Activated CD8-positive, alpha-beta memory T cell treated with anti-CD3 and anti-CD28 coated beads, Interleukin-2, amount 10 ng/mL, durations not matched to agents 7 days and 5 days (primary cell): ENCODE measurements at regions not wholly inside any gene's neighbourhood (a gene's known extent, or its start where the extent isn't known, plus 50 kb on each side); places are given as distances from the start of the nearest gene placed in this dataset.
A peak's percentile ranks its signal among the peaks of the same experiment; 100 is the strongest.

Source experiments
- ATAC-seq: fragments of 150-1000 bp; cut with Tn5 transposase; one replicate; pipeline ENCODE4 v1.10.0; 2021; ENCODE audit warnings: moderate library complexity
- CTCF ChIA-PET: fragments of 350-600 bp; sonication (Branson Sonifier 250); formaldehyde crosslinking; loops from one replicate; lab custom pipeline; 2021; ENCODE audit warnings: antibody characterized with exemption; lab: Charles Lee
- DNase-seq: peaks from one replicate; pipeline ENCODE4 v3.0.0-alpha.2; 2020
- H3K27ac Mint-ChIP-seq: one replicate; pipeline ENCODE4 v1.8.0; 2021; ENCODE audit warnings: mild to moderate bottlenecking, mixed read lengths
- H3K27me3 Mint-ChIP-seq: one replicate; pipeline ENCODE4 v1.8.0; 2021; ENCODE audit warnings: mixed read lengths
- H3K36me3 Mint-ChIP-seq: one replicate; pipeline ENCODE4 v1.8.0; 2021; ENCODE audit warnings: mild to moderate bottlenecking, mixed read lengths
- H3K4me1 Mint-ChIP-seq: one replicate; pipeline ENCODE4 v1.8.0; 2021; ENCODE audit warnings: mixed read lengths
- H3K4me3 Mint-ChIP-seq: one replicate; pipeline ENCODE4 v1.8.0; 2021; ENCODE audit warnings: mild to moderate bottlenecking, moderate library complexity, mixed read lengths
- H3K9me3 Mint-ChIP-seq: one replicate; pipeline ENCODE4 v1.8.0; 2022; ENCODE audit warnings: low read depth, mixed read lengths

- DNase-seq (no peak), ATAC-seq (no peak)
- no peak overlapping the region for H3K27ac Mint-ChIP-seq
- CTCF ChIA-PET = interaction anchor here (0.7 to 1.3 kb wide), 3 partner anchors 9 to 549 kb away, joined by 3 to 4 read pairs (median 3); no protein-coding TSS in a partner anchor
- no peak overlapping the region for H3K4me3 Mint-ChIP-seq
- H3K36me3 Mint-ChIP-seq = no peaks in the 10 kb centered on the region
- H3K9me3 Mint-ChIP-seq = no peaks in the 10 kb centered on the region
- peaks cover 3% of the 10 kb centered on the region for H3K4me1 Mint-ChIP-seq
- no peaks in the 10 kb centered on the region for H3K27me3 Mint-ChIP-seq
Observed at GRCh38 chrX:39809331-39809730, 288.4 kb downstream of the BCOR start.

GRCh38 chrX:39810901-39811300 is 286.9 kb downstream of the BCOR start:
- no peak overlapping the region for H3K4me3 Mint-ChIP-seq
- H3K27me3 Mint-ChIP-seq = no peaks in the 10 kb centered on the region
- ATAC-seq (no peak), DNase-seq (no peak)
- H3K9me3 Mint-ChIP-seq = no peaks in the 10 kb centered on the region
- H3K4me1 Mint-ChIP-seq = peaks cover 13% of the 10 kb centered on the region
- H3K27ac Mint-ChIP-seq = no peak overlapping the region
- no peaks in the 10 kb centered on the region for H3K36me3 Mint-ChIP-seq
- CTCF ChIA-PET = no interaction called here

- H3K4me3 Mint-ChIP-seq = no peak overlapping the region
- ATAC-seq (no peak), DNase-seq (no peak)
- H3K9me3 Mint-ChIP-seq = no peaks in the 10 kb centered on the region
- no peak overlapping the region for H3K27ac Mint-ChIP-seq
- H3K4me1 Mint-ChIP-seq = peaks cover 15% of the 10 kb centered on the region
- H3K27me3 Mint-ChIP-seq = no peaks in the 10 kb centered on the region
- H3K36me3 Mint-ChIP-seq = no peaks in the 10 kb centered on the region
- CTCF ChIA-PET = no interaction called here
Observed at GRCh38 chrX:39811376-39811775, 286.4 kb downstream of the BCOR start.

- no peak overlapping the region for H3K27ac Mint-ChIP-seq
- H3K27me3 Mint-ChIP-seq = no peaks in the 10 kb centered on the region
- H3K4me3 Mint-ChIP-seq = no peak overlapping the region
- no peaks in the 10 kb centered on the region for H3K36me3 Mint-ChIP-seq
- ATAC-seq (no peak), DNase-seq (no peak)
- CTCF ChIA-PET = interaction anchor here (0.8 to 1.9 kb wide), 5 partner anchors 44 to 655 kb away, joined by 3 to 6 read pairs (median 3); no protein-coding TSS in a partner anchor
- no peaks in the 10 kb centered on the region for H3K9me3 Mint-ChIP-seq
- H3K4me1 Mint-ChIP-seq = peaks cover 30% of the 10 kb centered on the region
Observed at GRCh38 chrX:39813631-39814277, 284.0 kb downstream of the BCOR start.

- peaks cover 30% of the 10 kb centered on the region for H3K4me1 Mint-ChIP-seq
- H3K9me3 Mint-ChIP-seq = no peaks in the 10 kb centered on the region
- ATAC-seq = peak; percentile 58
- no peak overlapping the region for H3K4me3 Mint-ChIP-seq
- CTCF ChIA-PET = interaction anchor here (0.8 to 1.9 kb wide), 4 partner anchors 43 to 654 kb away, joined by 3 to 6 read pairs (median 3); no protein-coding TSS in a partner anchor
- H3K36me3 Mint-ChIP-seq = no peaks in the 10 kb centered on the region
- no peak overlapping the region for H3K27ac Mint-ChIP-seq
- peak; percentile 64 for DNase-seq
- no peaks in the 10 kb centered on the region for H3K27me3 Mint-ChIP-seq
Observed at GRCh38 chrX:39814391-39814790, 283.4 kb downstream of the BCOR start.

GRCh38 chrX:39815631-39816030 is 282.1 kb downstream of the BCOR start:
- Mint-ChIP-seq H3K4me3 (no peak overlapping the region), H3K4me1 (peaks cover 30% of the 10 kb centered on the region), H3K36me3 (no peaks in the 10 kb centered on the region), H3K27me3 (peaks cover 5% of the 10 kb centered on the region), H3K9me3 (no peaks in the 10 kb centered on the region), H3K27ac (no peak overlapping the region)
- DNase-seq (no peak), ATAC-seq (no peak)
- CTCF ChIA-PET = interaction anchor here (1.6 kb wide), 1 partner anchor 242 kb away, joined by 5 read pairs; no protein-coding TSS in a partner anchor

GRCh38 chrX:39816871-39817731 is 280.7 kb downstream of the BCOR start:
- Mint-ChIP-seq H3K4me3 (no peak overlapping the region), H3K27ac (peak overlapping the region; percentile 43), H3K36me3 (no peaks in the 10 kb centered on the region), H3K4me1 (peaks cover 30% of the 10 kb centered on the region), H3K9me3 (no peaks in the 10 kb centered on the region), H3K27me3 (peaks cover 5% of the 10 kb centered on the region)
- CTCF ChIA-PET = interaction anchor here (1.2 to 1.8 kb wide), 3 partner anchors 37 to 240 kb away, joined by 3 to 5 read pairs (median 4); no protein-coding TSS in a partner anchor
- ATAC-seq (no peak), DNase-seq (no peak)

- no peak for ATAC-seq
- Mint-ChIP-seq H3K9me3 (no peaks in the 10 kb centered on the region), H3K4me1 (peaks cover 30% of the 10 kb centered on the region), H3K36me3 (no peaks in the 10 kb centered on the region), H3K4me3 (no peak overlapping the region), H3K27me3 (peaks cover 5% of the 10 kb centered on the region), H3K27ac (no peak overlapping the region)
- CTCF ChIA-PET = interaction anchor here (1.0 to 1.8 kb wide), 2 partner anchors 8 to 36 kb away, joined by 3 to 4 read pairs; no protein-coding TSS in a partner anchor
- DNase-seq = no peak
Observed at GRCh38 chrX:39817754-39818470, 279.8 kb downstream of the BCOR start.

- Mint-ChIP-seq H3K9me3 (no peaks in the 10 kb centered on the region), H3K4me1 (peaks cover 30% of the 10 kb centered on the region), H3K27ac (no peak overlapping the region), H3K36me3 (no peaks in the 10 kb centered on the region), H3K4me3 (no peak overlapping the region), H3K27me3 (peaks cover 5% of the 10 kb centered on the region)
- DNase-seq = no peak
- CTCF ChIA-PET = interaction anchor here (1.0 kb wide), 1 partner anchor 9 kb away, joined by 3 read pairs; no protein-coding TSS in a partner anchor
- ATAC-seq = no peak
Observed at GRCh38 chrX:39818750-39819149, 279.0 kb downstream of the BCOR start.

GRCh38 chrX:39819921-39820849 is 277.6 kb downstream of the BCOR start:
- Mint-ChIP-seq H3K36me3 (peaks cover 2% of the 10 kb centered on the region), H3K4me1 (peaks cover 30% of the 10 kb centered on the region), H3K4me3 (peak overlapping the region; percentile 30), H3K27ac (no peak overlapping the region), H3K27me3 (peaks cover 5% of the 10 kb centered on the region), H3K9me3 (no peaks in the 10 kb centered on the region)
- no peak for DNase-seq
- CTCF ChIA-PET = no interaction called here
- ATAC-seq = no peak

GRCh38 chrX:39820938-39821708 is 276.6 kb downstream of the BCOR start:
- H3K36me3 Mint-ChIP-seq = peaks cover 2% of the 10 kb centered on the region
- peaks cover 22% of the 10 kb centered on the region for H3K4me1 Mint-ChIP-seq
- H3K9me3 Mint-ChIP-seq = no peaks in the 10 kb centered on the region
- no peak overlapping the region for H3K27ac Mint-ChIP-seq
- DNase-seq = no peak
- CTCF ChIA-PET = no interaction called here
- H3K4me3 Mint-ChIP-seq = no peak overlapping the region
- ATAC-seq = peak; percentile 50
- H3K27me3 Mint-ChIP-seq = peaks cover 5% of the 10 kb centered on the region

- H3K27me3 Mint-ChIP-seq = peaks cover 5% of the 10 kb centered on the region
- ATAC-seq (no peak), DNase-seq (no peak)
- H3K4me3 Mint-ChIP-seq = no peak overlapping the region
- H3K27ac Mint-ChIP-seq = no peak overlapping the region
- H3K9me3 Mint-ChIP-seq = no peaks in the 10 kb centered on the region
- CTCF ChIA-PET = no interaction called here
- peaks cover 17% of the 10 kb centered on the region for H3K4me1 Mint-ChIP-seq
- peaks cover 2% of the 10 kb centered on the region for H3K36me3 Mint-ChIP-seq
Observed at GRCh38 chrX:39821709-39822095, 276.1 kb downstream of the BCOR start.
